CD1c-positive myeloid dendritic cell (primary cell): ENCODE measurements at regions not wholly inside any gene's neighbourhood (a gene's known extent, or its start where the extent isn't known, plus 50 kb on each side); places are given as distances from the start of the nearest gene placed in this dataset.
"Not testable (repeated sequence)": the region's sequence is repeated elsewhere in the genome, so short reads cannot be mapped to it uniquely, and the experiment has no call there.

Source experiments
- DNase-seq: peaks from one replicate; pipeline ENCODE4 v3.0.0-alpha.2; 2016; ENCODE audit errors: extremely low spot score

GRCh38 chr15:96201696-96202095, 128.8 kb upstream of the NR2F2 start:
- no peak for DNase-seq

GRCh38 chr15:96205588-96205987, 124.9 kb upstream of the NR2F2 start:
- not testable (repeated sequence) for DNase-seq

GRCh38 chr15:96207377-96208006, 123.0 kb upstream of the NR2F2 start:
- no peak for DNase-seq

- DNase-seq, result no peak
Observed at GRCh38 chr15:96209285-96209735, 121.2 kb upstream of the NR2F2 start.

- DNase-seq, result no peak
Observed at GRCh38 chr15:96213045-96213444, 117.5 kb upstream of the NR2F2 start.

GRCh38 chr15:96213896-96214295, 116.6 kb upstream of the NR2F2 start:
- DNase-seq, result no peak

- not testable (repeated sequence) for DNase-seq
Observed at GRCh38 chr15:96216481-96216880, 114.0 kb upstream of the NR2F2 start.

- DNase-seq, result no peak
Observed at GRCh38 chr15:96217983-96218382, 112.5 kb upstream of the NR2F2 start.

- DNase-seq, result no peak
Observed at GRCh38 chr15:96218623-96219455, 111.7 kb upstream of the NR2F2 start.

- no peak for DNase-seq
Observed at GRCh38 chr15:96219681-96220080, 110.8 kb upstream of the NR2F2 start.

- no peak for DNase-seq
Observed at GRCh38 chr15:96220657-96221056, 109.8 kb upstream of the NR2F2 start.

GRCh38 chr15:96222981-96223380, 107.5 kb upstream of the NR2F2 start:
- no peak for DNase-seq

GRCh38 chr15:96223939-96224338, 106.6 kb upstream of the NR2F2 start:
- no peak for DNase-seq

GRCh38 chr15:96225642-96226259, 104.7 kb upstream of the NR2F2 start:
- no peak for DNase-seq

- no peak for DNase-seq
Observed at GRCh38 chr15:96230526-96231181, 99.8 kb upstream of the NR2F2 start.

GRCh38 chr15:96232335-96232734, 98.2 kb upstream of the NR2F2 start:
- DNase-seq, result no peak

GRCh38 chr15:96234109-96234892, 96.2 kb upstream of the NR2F2 start:
- no peak for DNase-seq

GRCh38 chr15:96237002-96237401, 93.5 kb upstream of the NR2F2 start:
- DNase-seq, result no peak

- no peak for DNase-seq
Observed at GRCh38 chr15:96242761-96243160, 87.7 kb upstream of the NR2F2 start.

GRCh38 chr15:96243701-96244100, 86.8 kb upstream of the NR2F2 start:
- DNase-seq, result no peak

- DNase-seq, result no peak
Observed at GRCh38 chr15:96245252-96245651, 85.2 kb upstream of the NR2F2 start.
